ENCODE measurements at regions not wholly inside any gene's neighbourhood (a gene's known extent, or its start where the extent isn't known, plus 50 kb on each side); places are given as distances from the start of the nearest gene placed in this dataset.

GRCh38 chr3:103818800-103819199 is 1384.0 kb downstream of the ZPLD1 start:
- DNase-seq, result no peak
- H3K27me3 ChIP-seq, result no peaks in the 10 kb centered on the region

GRCh38 chr3:103825586-103825985 is 1390.8 kb downstream of the ZPLD1 start:
- Histone ChIP-seq H3K27me3 (no peaks in the 10 kb centered on the region), H3K4me3 (no peak overlapping the region), H3K36me3 (no peaks in the 10 kb centered on the region), H3K27ac (no peak overlapping the region), H3K4me1 (no peaks in the 10 kb centered on the region), H3K9me3 (no peaks in the 10 kb centered on the region)
- DNase-seq, result no peak
- TF ChIP-seq POLR2A (IDR thresholded peaks at IDR 0.05) (no peak), EP300 (IDR thresholded peaks at IDR 0.05) (no peak), POLR2AphosphoS5 (IDR thresholded peaks at IDR 0.05) (no peak), CTCF (IDR thresholded peaks at IDR 0.05) (no peak)
- intact Hi-C loops (cut with DNase I), result no loop called here

More at GRCh38 chr3:103818800-103819199, 1384.0 kb downstream of the ZPLD1 start:
- 49 to 51% methylated on average over 2 of the region's 2 CpGs for WGBS, 2 donors
- no peak overlapping the region for H3K27ac ChIP-seq
- intact Hi-C loops (cut with DNase I), result no loop called here
- no peak overlapping the region for H3K4me3 ChIP-seq
- H3K36me3 ChIP-seq, result no peaks in the 10 kb centered on the region
- H3K9me3 ChIP-seq, result no peaks in the 10 kb centered on the region
- H3K4me1 ChIP-seq, result no peaks in the 10 kb centered on the region
- TF ChIP-seq POLR2AphosphoS5 (IDR thresholded peaks at IDR 0.05) (no peak), POLR2A (IDR thresholded peaks at IDR 0.05) (no peak), EP300 (IDR thresholded peaks at IDR 0.05) (no peak), CTCF (IDR thresholded peaks at IDR 0.05) (no peak)

GRCh38 chr3:103829723-103830326 is 1395.0 kb downstream of the ZPLD1 start:
- no peak overlapping the region for H3K4me3 ChIP-seq
- intact Hi-C loops (cut with DNase I), result no loop called here
- H3K36me3 ChIP-seq, result no peaks in the 10 kb centered on the region
- no peaks in the 10 kb centered on the region for H3K4me1 ChIP-seq
- H3K27ac ChIP-seq, result no peak overlapping the region
- no peaks in the 10 kb centered on the region for H3K9me3 ChIP-seq
- TF ChIP-seq EP300 (IDR thresholded peaks at IDR 0.05), result no peak
- TF ChIP-seq POLR2AphosphoS5 (IDR thresholded peaks at IDR 0.05), result no peak
- TF ChIP-seq POLR2A (IDR thresholded peaks at IDR 0.05), result no peak
- no peaks in the 10 kb centered on the region for H3K27me3 ChIP-seq
- DNase-seq, result no peak

GRCh38 chr3:103847081-103848062 is 1412.6 kb downstream of the ZPLD1 start:
- Histone ChIP-seq H3K27ac (no peak overlapping the region), H3K27me3 (no peaks in the 10 kb centered on the region), H3K9me3 (no peaks in the 10 kb centered on the region), H3K4me3 (no peak overlapping the region), H3K36me3 (no peaks in the 10 kb centered on the region), H3K4me1 (no peaks in the 10 kb centered on the region)
- no peak for DNase-seq
- TF ChIP-seq POLR2A (IDR thresholded peaks at IDR 0.05) (no peak), EP300 (IDR thresholded peaks at IDR 0.05) (no peak), POLR2AphosphoS5 (IDR thresholded peaks at IDR 0.05) (no peak), CTCF (IDR thresholded peaks at IDR 0.05) (no peak)
- intact Hi-C loops (cut with DNase I), result no loop called here
- WGBS, 2 donors, result 49 to 73% methylated on average over 8 of the region's 8 CpGs

- TF ChIP-seq EP300 (IDR thresholded peaks at IDR 0.05), result no peak
- no peak for TF ChIP-seq POLR2A (IDR thresholded peaks at IDR 0.05)
- TF ChIP-seq POLR2AphosphoS5 (IDR thresholded peaks at IDR 0.05), result no peak
- no peak for TF ChIP-seq CTCF (IDR thresholded peaks at IDR 0.05)
- intact Hi-C loops (cut with DNase I), result no loop called here
- Histone ChIP-seq H3K4me1 (no peaks in the 10 kb centered on the region), H3K27me3 (no peaks in the 10 kb centered on the region), H3K36me3 (no peaks in the 10 kb centered on the region), H3K4me3 (no peak overlapping the region), H3K9me3 (no peaks in the 10 kb centered on the region), H3K27ac (no peak overlapping the region)
- no peak for DNase-seq
Observed at GRCh38 chr3:103851793-103852192, 1417.0 kb downstream of the ZPLD1 start.

Measured in sigmoid colon (tissue), 6 donors.